Karpas-422 (cell line): ENCODE measurements at regions not wholly inside any gene's neighbourhood (a gene's known extent, or its start where the extent isn't known, plus 50 kb on each side); places are given as distances from the start of the nearest gene placed in this dataset.

Experiments used
- DNase-seq: peaks from one replicate; pipeline ENCODE4 v3.0.0-alpha.2; 2015
- H2AFZ ChIP-seq: fragments of 200-600 bp; sonication (generic); 2 replicates; pipeline ENCODE4 v1.6.1; 2014; ENCODE audit warnings: antibody characterized with exemption, low read length, mixed read lengths
- H3K27ac ChIP-seq: fragments of 200-600 bp; sonication (generic); 2 replicates; pipeline ENCODE4 v1.5.1; 2014; ENCODE audit warnings: mild to moderate bottlenecking, low read length, moderate library complexity
- H3K27me3 ChIP-seq: fragments of 200-600 bp; sonication (generic); 2 replicates; pipeline ENCODE4 v1.6.1; 2014; ENCODE audit warnings: low read length, mixed read lengths
- H3K36me3 ChIP-seq: fragments of 200-600 bp; sonication (generic); 2 replicates; pipeline ENCODE4 v1.6.1; 2014; ENCODE audit warnings: low read length, mixed read lengths; ENCODE audit not compliant: insufficient read depth
- H3K4me1 ChIP-seq: fragments of 200-600 bp; sonication (generic); 2 replicates; pipeline ENCODE4 v1.6.1; 2014; ENCODE audit warnings: mild to moderate bottlenecking, low read length, mixed read lengths
- H3K4me2 ChIP-seq: fragments of 200-600 bp; sonication (generic); 2 replicates; pipeline ENCODE4 v1.6.1; 2014; ENCODE audit warnings: low read length, low read depth, mild to moderate bottlenecking; ENCODE audit not compliant: poor library complexity, severe bottlenecking
- H3K4me3 ChIP-seq: fragments of 200-600 bp; sonication (generic); 2 replicates; pipeline ENCODE4 v1.5.1; 2014; ENCODE audit warnings: mild to moderate bottlenecking, antibody characterized with exemption, low read length, mixed read lengths
- H3K79me2 ChIP-seq: fragments of 200-600 bp; sonication (generic); 2 replicates; pipeline ENCODE4 v1.6.1; 2014; ENCODE audit warnings: mild to moderate bottlenecking, low read length, mixed read lengths
- H3K9ac ChIP-seq: fragments of 200-600 bp; sonication (generic); 2 replicates; pipeline ENCODE4 v1.6.0; 2014; ENCODE audit warnings: low read length
- H3K9me2 ChIP-seq: fragments of 200-600 bp; sonication (generic), shearing (Covaris generic); replicated peaks from 2 replicates; pipeline ENCODE4 v1.6.0; 2014; ENCODE audit warnings: mild to moderate bottlenecking, low read length, moderate library complexity; ENCODE audit not compliant: insufficient read depth
- H3K9me3 ChIP-seq: fragments of 300-700, 200-600 bp; sonication (generic); 2 replicates; pipeline ENCODE4 v1.6.1; 2014; ENCODE audit warnings: low read length, mixed read lengths
- H4K20me1 ChIP-seq: fragments of 200-600 bp; sonication (generic); 2 replicates; pipeline ENCODE4 v1.6.1; 2014; ENCODE audit warnings: mild to moderate bottlenecking, antibody characterized with exemption, low read length, low read depth; ENCODE audit not compliant: insufficient read depth

DNA sequence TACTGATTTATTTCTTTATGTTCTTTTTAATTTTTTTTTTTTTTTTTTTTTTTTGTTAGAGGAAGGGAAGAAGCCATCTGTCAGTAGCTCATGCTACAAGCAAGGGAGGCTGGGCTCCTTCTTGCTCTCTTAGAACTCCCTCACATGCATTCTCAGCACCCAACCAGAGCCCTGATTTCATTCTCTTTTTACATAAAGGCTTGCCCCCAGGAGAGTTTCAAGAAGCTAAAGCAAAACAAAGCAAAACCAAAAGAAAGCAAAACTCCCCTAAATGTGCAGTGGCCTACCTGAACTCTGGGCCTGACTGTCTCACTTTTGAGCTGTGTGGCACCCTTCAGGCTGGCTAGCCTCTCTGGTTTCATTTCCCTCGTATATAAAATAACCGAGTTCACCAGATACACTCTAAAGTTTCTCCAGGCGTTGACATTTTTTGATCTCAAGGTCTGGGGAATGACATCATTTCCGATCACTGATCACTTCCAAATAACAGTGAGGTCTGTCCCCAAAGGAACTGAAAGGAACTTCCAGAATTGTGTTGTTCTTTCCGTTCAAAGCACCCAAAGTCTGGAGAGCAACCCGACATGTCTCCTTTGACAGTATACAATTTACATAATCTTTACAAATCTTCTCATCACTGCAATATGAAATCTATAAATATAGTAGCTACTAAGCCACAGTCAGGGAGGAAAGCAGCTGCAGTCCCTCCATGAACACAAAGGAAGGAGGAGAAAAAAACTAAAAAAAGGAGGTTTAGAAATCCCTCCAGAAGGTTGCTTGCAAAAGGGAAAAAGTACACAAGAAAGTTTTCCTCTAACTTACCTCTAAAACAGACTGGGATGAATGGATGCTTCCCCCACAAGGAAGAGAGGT, 145.6 kb upstream of the NCK2 start:
- no peaks in the 10 kb centered on the region for H4K20me1 ChIP-seq
- H3K9ac ChIP-seq, result no peak overlapping the region
- H3K4me1 ChIP-seq, result peaks cover 46% of the 10 kb centered on the region
- peak overlapping the region; percentile 20; the same call in 1 of the 2 replicates for H3K4me3 ChIP-seq
- no peaks in the 10 kb centered on the region for H3K36me3 ChIP-seq
- H3K27ac ChIP-seq, result no peak overlapping the region
- H3K9me3 ChIP-seq, result no peaks in the 10 kb centered on the region
- no peaks in the 10 kb centered on the region for H3K9me2 ChIP-seq
- H3K79me2 ChIP-seq, result no peaks in the 10 kb centered on the region
- H3K27me3 ChIP-seq, result no peaks in the 10 kb centered on the region
- H2AFZ ChIP-seq, result no peak overlapping the region; the same call in 1 of the 2 replicates
- H3K4me2 ChIP-seq, result peak overlapping the region; percentile 59
- no peak for DNase-seq

DNA sequence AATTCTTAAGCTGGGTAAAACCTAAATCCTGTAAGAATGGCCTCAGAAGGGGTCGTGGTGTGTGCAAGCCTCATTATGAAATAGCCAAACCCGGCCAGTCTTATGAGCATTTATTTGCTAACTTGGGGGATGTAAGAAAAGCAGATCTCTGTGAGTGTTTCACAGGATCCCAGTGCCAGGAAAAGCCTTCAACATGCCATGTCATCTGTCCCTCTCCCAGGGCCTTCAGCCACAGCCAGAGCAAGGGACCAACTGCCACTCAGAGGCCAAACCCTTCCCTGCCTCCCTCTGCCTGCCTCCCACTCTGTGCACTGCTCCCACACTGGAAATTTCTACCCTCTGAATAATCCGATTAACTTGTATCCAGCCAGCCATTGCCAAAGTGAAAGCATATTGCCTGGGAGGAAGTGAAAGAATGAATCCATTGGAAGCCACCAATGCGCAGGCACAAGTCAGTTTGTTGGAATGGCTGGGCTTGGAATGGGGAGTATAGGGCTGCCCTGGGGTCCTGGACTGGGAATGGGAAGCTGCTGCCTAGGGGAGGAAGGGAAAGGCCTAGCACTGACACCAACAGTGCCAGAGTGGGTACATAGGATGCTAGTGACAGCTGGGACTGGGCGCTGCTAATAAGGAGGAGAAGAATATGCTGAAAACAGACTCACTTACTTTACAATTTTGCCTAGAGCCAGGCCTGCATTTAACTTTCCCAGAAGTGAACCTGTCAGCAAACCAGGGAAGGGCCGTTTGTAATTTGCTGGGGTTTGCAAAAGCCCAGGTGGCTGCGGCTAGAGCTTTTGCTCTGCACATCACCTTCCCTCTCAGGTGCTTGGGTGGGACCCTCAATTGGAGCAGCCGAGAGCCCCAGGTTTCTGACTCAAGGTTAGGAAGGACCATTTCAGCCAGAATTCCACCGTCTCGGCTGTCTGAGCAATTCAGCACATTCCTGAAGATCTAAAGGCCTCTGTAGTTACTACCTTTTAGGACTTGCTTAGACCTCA, 146.6 kb upstream of the NCK2 start:
- Histone ChIP-seq H3K9me2 (no peaks in the 10 kb centered on the region), H3K27me3 (no peaks in the 10 kb centered on the region), H3K79me2 (no peaks in the 10 kb centered on the region), H2AFZ (peak overlapping the region; percentile 13; the same call in 1 of the 2 replicates), H3K36me3 (no peaks in the 10 kb centered on the region), H3K4me3 (peak overlapping the region; percentile 40; the same call in 1 of the 2 replicates), H3K9me3 (no peaks in the 10 kb centered on the region), H3K27ac (peak overlapping the region; percentile 51; the same call in 1 of the 2 replicates), H3K4me1 (peaks cover 46% of the 10 kb centered on the region), H4K20me1 (no peaks in the 10 kb centered on the region), H3K9ac (peak overlapping the region; percentile 52), H3K4me2 (peak overlapping the region; percentile 59)
- DNase-seq, result no peak

DNA sequence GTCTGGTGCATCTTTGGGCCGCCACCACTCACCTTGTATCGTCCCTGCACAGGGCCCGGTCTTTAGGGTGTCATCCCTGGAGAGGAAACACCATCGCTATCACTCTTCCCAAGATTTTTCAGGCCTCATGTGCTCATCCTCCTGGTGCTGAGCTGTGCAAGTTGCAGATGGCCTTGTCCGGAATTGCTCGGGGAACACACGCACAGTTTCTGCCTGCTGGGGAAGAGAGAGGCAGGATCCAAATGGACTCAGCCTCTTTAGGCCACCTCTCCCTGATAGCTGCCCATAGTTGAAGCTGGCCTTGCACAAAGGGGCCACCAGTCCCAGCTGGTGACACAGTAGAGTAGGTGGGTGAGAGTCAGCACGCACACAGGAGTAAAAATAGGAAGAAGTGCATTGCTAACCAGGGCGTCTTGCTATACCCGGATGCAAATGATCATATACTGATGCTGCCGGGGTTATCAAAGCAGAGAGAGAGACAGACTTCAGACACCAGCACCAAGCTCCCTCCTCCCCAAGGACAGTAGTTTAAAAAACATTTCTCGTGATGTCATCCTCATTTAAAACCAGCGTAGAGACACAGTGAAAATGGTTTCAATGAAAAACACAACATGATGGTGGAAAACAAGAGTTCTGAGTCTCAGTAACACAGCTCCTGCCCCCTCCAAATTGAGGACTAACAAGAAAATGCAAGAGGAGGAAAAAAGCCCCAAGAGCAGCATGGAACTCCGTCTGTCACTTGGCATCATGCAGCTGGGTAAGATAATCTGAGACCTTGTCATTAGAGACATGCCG, 147.5 kb upstream of the NCK2 start:
- H3K36me3 ChIP-seq, result no peaks in the 10 kb centered on the region
- peak overlapping the region; percentile 59 for H3K4me2 ChIP-seq
- peak overlapping the region; percentile 52 for H3K9ac ChIP-seq
- H3K27ac ChIP-seq, result peak overlapping the region; percentile 51; the same call in 1 of the 2 replicates
- DNase-seq, result peak; percentile 67
- peak overlapping the region; percentile 13; the same call in 1 of the 2 replicates for H2AFZ ChIP-seq
- no peaks in the 10 kb centered on the region for H3K27me3 ChIP-seq
- peaks cover 46% of the 10 kb centered on the region for H3K4me1 ChIP-seq
- peak overlapping the region; percentile 40; the same call in 1 of the 2 replicates for H3K4me3 ChIP-seq
- no peaks in the 10 kb centered on the region for H4K20me1 ChIP-seq
- no peaks in the 10 kb centered on the region for H3K79me2 ChIP-seq
- H3K9me3 ChIP-seq, result no peaks in the 10 kb centered on the region
- no peaks in the 10 kb centered on the region for H3K9me2 ChIP-seq

DNA sequence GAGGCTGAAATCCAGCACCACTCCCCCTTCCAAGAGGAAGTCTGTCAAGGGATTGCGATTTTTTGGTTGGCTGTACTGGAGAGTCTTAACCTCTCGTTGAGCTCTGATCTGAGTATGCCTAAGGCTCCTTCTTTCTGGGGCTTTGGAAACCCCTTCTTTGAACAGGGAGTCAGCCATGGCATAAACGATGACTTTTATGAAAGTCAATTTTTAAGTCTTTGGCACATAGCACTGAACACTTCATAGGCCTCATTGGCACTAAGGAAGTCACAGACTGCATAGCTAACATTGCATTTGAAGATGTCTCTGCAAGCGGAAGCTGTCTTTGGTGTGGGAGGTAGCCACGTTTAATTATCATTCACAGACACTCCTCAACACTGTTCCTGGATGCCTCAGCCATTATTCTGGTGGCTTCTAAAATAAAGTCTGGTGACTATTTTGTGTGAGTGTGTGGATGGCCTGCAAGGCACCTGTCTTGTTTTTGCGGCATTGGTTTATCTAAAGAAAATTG, 148.2 kb upstream of the NCK2 start:
- Histone ChIP-seq H3K4me2 (peak overlapping the region; percentile 59), H2AFZ (peak overlapping the region; percentile 38; the same call in 1 of the 2 replicates), H4K20me1 (no peaks in the 10 kb centered on the region), H3K36me3 (no peaks in the 10 kb centered on the region), H3K79me2 (no peaks in the 10 kb centered on the region), H3K4me1 (peaks cover 46% of the 10 kb centered on the region), H3K27ac (no peak overlapping the region), H3K9me3 (no peaks in the 10 kb centered on the region), H3K27me3 (no peaks in the 10 kb centered on the region), H3K9me2 (no peaks in the 10 kb centered on the region), H3K4me3 (peak overlapping the region; percentile 40; the same call in 1 of the 2 replicates), H3K9ac (peak overlapping the region; percentile 52)
- DNase-seq, result no peak

DNA sequence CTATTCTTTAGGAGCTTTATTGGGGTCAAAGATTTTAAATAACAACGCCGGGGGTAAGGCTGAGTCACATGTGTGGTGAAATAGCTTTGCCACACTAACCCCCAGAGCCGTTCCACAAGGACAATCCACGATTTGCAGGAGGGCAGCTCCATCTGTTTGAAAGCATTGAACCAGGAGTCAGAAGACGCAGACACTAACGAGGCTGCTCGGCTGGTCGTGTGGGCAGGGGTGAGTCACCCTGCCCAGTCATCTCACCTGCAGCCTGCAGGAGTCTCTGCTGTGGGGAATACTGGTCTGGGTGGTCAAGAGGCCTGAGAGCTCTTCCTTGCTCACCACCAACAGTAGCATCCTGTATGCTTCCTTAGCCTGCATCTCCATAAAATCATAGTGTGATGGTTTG, 149.2 kb upstream of the NCK2 start:
- Histone ChIP-seq H3K9me3 (no peaks in the 10 kb centered on the region), H4K20me1 (no peaks in the 10 kb centered on the region), H3K9ac (no peak overlapping the region), H3K36me3 (no peaks in the 10 kb centered on the region), H3K4me3 (peak overlapping the region; percentile 40; the same call in 1 of the 2 replicates), H3K79me2 (no peaks in the 10 kb centered on the region), H3K4me1 (peaks cover 46% of the 10 kb centered on the region), H2AFZ (no peak overlapping the region), H3K27ac (no peak overlapping the region), H3K4me2 (no peak overlapping the region), H3K27me3 (no peaks in the 10 kb centered on the region), H3K9me2 (no peaks in the 10 kb centered on the region)
- no peak for DNase-seq

DNA sequence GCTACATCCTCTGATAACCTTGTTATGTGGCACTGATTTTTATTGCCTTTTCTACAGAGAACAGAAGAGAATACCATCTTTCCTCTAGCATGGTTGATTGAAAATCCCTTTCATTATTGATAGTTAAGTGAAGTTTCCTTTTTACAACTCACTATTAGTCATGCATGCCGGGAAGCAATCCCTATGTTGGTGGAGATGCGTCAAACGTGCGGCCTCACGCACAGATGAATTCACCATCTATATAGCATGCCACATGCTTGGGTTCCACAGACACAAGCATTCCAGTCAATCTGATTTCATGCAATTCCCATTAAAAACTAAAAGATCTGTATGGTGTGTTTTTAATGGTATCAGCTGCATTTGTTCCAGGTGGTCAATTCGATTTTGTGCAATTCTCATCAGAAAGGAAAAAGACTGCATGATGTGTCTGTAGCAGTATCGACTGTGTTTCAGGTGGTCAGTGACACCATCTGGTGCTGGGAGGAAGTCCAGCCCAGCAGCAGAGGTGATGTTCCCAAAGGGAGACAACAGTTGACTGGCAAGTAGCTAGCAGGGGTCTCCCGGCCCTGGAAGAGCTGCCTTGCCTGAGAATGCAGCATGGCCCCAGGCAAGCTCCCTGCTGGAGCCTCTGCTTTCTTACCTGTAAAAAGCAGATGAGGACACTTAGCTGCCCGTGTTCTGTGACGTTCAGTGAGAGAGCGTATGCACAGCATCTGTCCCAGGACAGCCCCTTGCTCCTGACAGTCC, 151.3 kb upstream of the NCK2 start:
- no peak overlapping the region for H3K9ac ChIP-seq
- H3K4me1 ChIP-seq, result peaks cover 33% of the 10 kb centered on the region
- H2AFZ ChIP-seq, result no peak overlapping the region
- H3K27me3 ChIP-seq, result no peaks in the 10 kb centered on the region
- no peaks in the 10 kb centered on the region for H3K9me2 ChIP-seq
- no peaks in the 10 kb centered on the region for H3K36me3 ChIP-seq
- no peak overlapping the region for H3K4me2 ChIP-seq
- no peaks in the 10 kb centered on the region for H4K20me1 ChIP-seq
- no peaks in the 10 kb centered on the region for H3K79me2 ChIP-seq
- no peak overlapping the region for H3K4me3 ChIP-seq
- H3K9me3 ChIP-seq, result no peaks in the 10 kb centered on the region; the same call in 1 of the 2 replicates
- no peak overlapping the region for H3K27ac ChIP-seq
- DNase-seq, result no peak

DNA sequence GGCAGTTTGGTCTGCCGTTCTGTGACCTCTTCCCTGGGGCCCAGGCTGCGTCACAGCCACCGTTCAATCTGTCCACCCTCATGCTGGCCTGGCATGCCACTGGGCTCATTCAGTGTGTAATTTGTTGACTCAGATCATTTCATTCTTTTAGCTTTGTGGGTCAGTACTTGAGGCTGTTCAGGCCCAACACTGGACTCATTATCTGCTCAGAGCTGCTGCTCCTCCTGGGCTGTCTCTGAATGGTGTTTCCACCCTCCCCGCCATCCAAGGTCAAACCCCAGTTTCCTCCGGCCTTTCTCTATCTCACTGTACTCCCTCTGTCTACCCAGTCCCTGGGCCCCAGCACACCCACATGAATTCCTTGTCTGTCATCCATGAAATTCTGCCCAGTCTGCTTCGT, 152.4 kb upstream of the NCK2 start:
- Histone ChIP-seq H2AFZ (no peak overlapping the region), H3K4me3 (no peak overlapping the region), H3K36me3 (no peaks in the 10 kb centered on the region), H3K9ac (no peak overlapping the region), H3K4me1 (peaks cover 22% of the 10 kb centered on the region), H3K27me3 (no peaks in the 10 kb centered on the region), H4K20me1 (no peaks in the 10 kb centered on the region), H3K9me3 (no peaks in the 10 kb centered on the region; the same call in 1 of the 2 replicates), H3K4me2 (no peak overlapping the region), H3K79me2 (no peaks in the 10 kb centered on the region), H3K27ac (no peak overlapping the region), H3K9me2 (no peaks in the 10 kb centered on the region)
- DNase-seq, result no peak
